Testis (tissue), 2 donors: ENCODE measurements at regions not wholly inside any gene's neighbourhood (a gene's known extent, or its start where the extent isn't known, plus 50 kb on each side); places are given as distances from the start of the nearest gene placed in this dataset.

Source experiments
- DNase-seq: peaks from one replicate; pipeline ENCODE4 v3.0.0-alpha.2; 2019
- H3K27ac ChIP-seq, 2 donors: fragments of 200-600 bp; sonication (generic); one replicate each; pipeline ENCODE4 v1.5.1; 2019
- H3K27me3 ChIP-seq: fragments of 200-600 bp; sonication (generic); one replicate; pipeline ENCODE4 v1.5.1; 2019
- H3K36me3 ChIP-seq: fragments of 200-600 bp; sonication (generic); one replicate; pipeline ENCODE4 v1.5.1; 2017; ENCODE audit warnings: low read depth; ENCODE audit errors: missing control alignments
- H3K4me1 ChIP-seq: fragments of 200-600 bp; sonication (generic); one replicate; pipeline ENCODE4 v1.5.1; 2019
- H3K4me3 ChIP-seq, 2 donors: fragments of 200-600 bp; sonication (generic); one replicate each; pipeline ENCODE4 v1.5.1; 2017 to 2019
- H3K9me3 ChIP-seq: fragments of 200-600 bp; sonication (generic); one replicate; pipeline ENCODE4 v1.5.1; 2017
- POLR2A ChIP-seq: fragments of 450-650 bp; IDR thresholded peaks from one replicate; pipeline ENCODE4 v1.6.1; 2017; ENCODE audit warnings: antibody characterized with exemption, mild to moderate bottlenecking, moderate library complexity
- WGBS, 2 donors: methylation state at CpG; one replicate each; pipeline ENCODE4 v1.1.5; 2018; 5-methylcytosine and 5-hydroxymethylcytosine counted together
- intact Hi-C: fragments of 100-400 bp; cut with DNase I; formaldehyde crosslinking; loops from one replicate; pipeline ENCODE4 v1.15.1; 2023; ENCODE audit warnings: low total_unique reads
- TF ChIP-seq, protein P1 (sequence below), 3 experiments: fragments of 450-650 bp in 2 of 3; fragments of 200-600 bp in 1 of 3; sonication (generic) in 1 of 3; IDR thresholded peaks; one replicate each; pipeline ENCODE4 v1.5.1; 2016 to 2019; ENCODE audit warnings: antibody characterized with exemption in 3 of 3, mild to moderate bottlenecking in 2 of 3, moderate library complexity in 1 of 3

DNA sequence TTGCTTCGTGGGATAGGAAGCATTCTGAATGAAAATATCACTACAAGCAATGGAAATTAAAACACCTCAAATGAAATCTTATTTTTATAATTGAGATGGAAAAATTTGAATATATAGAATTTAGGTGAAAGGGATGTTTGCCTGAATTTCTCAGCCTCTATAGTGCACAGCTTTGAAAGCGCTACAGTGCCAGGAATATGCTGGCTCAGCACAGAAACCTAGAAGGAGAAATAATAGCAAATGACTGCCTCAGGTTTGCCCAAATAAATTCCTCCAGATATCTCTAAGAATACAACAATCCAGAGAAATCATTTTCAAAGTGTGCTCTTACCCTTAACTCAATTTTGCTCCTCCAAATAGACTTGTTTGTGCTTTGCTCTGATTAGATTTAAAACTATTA, 141.1 kb upstream of the ZNF385D start:
- Histone ChIP-seq H3K27me3 (no peaks in the 10 kb centered on the region), H3K9me3 (no peaks in the 10 kb centered on the region), H3K27ac (no peak overlapping the region), H3K4me3 (no peak overlapping the region), H3K36me3 (no peaks in the 10 kb centered on the region), H3K4me1 (no peaks in the 10 kb centered on the region)
- intact Hi-C loops, result no loop called here
- no peak for TF ChIP-seq POLR2A
- TF ChIP-seq, protein P1, sequence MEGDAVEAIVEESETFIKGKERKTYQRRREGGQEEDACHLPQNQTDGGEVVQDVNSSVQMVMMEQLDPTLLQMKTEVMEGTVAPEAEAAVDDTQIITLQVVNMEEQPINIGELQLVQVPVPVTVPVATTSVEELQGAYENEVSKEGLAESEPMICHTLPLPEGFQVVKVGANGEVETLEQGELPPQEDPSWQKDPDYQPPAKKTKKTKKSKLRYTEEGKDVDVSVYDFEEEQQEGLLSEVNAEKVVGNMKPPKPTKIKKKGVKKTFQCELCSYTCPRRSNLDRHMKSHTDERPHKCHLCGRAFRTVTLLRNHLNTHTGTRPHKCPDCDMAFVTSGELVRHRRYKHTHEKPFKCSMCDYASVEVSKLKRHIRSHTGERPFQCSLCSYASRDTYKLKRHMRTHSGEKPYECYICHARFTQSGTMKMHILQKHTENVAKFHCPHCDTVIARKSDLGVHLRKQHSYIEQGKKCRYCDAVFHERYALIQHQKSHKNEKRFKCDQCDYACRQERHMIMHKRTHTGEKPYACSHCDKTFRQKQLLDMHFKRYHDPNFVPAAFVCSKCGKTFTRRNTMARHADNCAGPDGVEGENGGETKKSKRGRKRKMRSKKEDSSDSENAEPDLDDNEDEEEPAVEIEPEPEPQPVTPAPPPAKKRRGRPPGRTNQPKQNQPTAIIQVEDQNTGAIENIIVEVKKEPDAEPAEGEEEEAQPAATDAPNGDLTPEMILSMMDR (IDR thresholded peaks at IDR 0.05), result no peak
- no peak for DNase-seq
- 91 to 94% methylated on average over 2 of the region's 2 CpGs for WGBS, 2 donors

DNA sequence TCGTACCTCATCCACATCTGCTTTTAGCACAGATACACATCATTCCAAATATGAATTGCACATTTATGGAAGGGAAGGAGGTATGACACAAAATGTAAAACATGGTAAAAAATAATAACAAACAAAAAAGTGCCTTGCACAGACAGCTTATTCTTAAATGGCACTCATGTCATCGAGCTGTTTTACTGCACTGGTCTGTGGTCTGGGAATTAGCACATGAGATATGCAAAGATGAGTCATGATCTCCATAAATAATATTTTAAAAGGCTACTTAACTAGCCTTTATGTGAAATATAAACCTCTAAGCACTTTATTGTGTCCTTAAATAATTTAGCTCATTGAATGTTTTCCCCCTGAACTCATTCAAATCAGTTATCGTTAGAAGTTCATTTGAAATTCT, 142.2 kb upstream of the ZNF385D start:
- intact Hi-C loops, result no loop called here
- Histone ChIP-seq H3K36me3 (no peaks in the 10 kb centered on the region), H3K9me3 (no peaks in the 10 kb centered on the region), H3K27ac (no peak overlapping the region), H3K4me3 (no peak overlapping the region), H3K27me3 (no peaks in the 10 kb centered on the region), H3K4me1 (no peaks in the 10 kb centered on the region)
- 80% methylated on average over 3 of the region's 3 CpGs for WGBS, 2 donors
- TF ChIP-seq, protein P1 (IDR thresholded peaks at IDR 0.05), result no peak
- no peak for TF ChIP-seq POLR2A
- no peak for DNase-seq

DNA sequence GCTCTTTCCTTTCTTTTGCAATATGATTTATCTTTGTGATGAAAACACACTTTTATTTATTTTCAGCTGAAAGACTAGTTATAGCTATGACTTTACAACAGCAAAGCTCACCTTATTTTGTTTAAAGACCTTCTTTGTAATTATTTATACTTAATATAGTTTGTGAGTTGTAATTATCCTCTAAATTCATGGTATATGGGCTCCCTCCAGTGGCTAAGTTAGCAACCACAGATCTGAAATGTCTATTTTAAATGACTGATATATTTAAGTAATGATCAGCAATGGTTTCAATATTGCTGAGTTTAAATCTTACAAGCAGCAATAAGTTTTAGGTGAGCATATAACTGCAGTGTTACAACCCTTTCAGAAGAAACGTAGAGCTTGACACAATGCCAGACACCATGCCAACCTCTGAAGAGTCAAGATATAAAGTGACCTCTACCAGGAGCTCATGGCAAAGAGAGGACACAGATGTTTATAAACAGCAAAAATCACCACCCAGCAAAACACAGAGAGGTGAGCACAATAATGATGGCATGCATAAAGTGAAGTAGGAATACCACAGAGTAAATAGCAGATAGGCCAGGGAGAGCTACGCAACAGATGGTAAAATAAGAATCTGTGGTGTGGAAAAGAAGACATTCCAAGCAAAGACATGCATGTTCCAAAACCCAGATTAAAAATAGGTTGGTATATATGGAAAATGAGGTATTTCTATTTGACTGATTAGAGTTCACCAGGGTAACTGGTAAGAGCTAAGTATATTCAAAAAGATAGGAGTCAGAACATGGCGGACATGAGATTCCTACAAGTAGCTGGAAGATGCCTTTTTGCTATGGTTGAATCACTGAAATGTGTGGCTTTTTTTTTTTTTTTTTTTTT, 143.7 kb upstream of the ZNF385D start:
- intact Hi-C loops, result no loop called here
- no peaks in the 10 kb centered on the region for H3K4me1 ChIP-seq
- 71 to 75% methylated on average over 3 of the region's 3 CpGs for WGBS, 2 donors
- H3K4me3 ChIP-seq, result no peak overlapping the region
- no peaks in the 10 kb centered on the region for H3K27me3 ChIP-seq
- peak; percentile 16 for DNase-seq
- no peaks in the 10 kb centered on the region for H3K36me3 ChIP-seq
- H3K9me3 ChIP-seq, result no peaks in the 10 kb centered on the region
- no peak overlapping the region for H3K27ac ChIP-seq
- TF ChIP-seq POLR2A, result no peak
- TF ChIP-seq, protein P1 (IDR thresholded peaks at IDR 0.05), result peak in 2 of 3 experiments; percentile 20 to 56

DNA sequence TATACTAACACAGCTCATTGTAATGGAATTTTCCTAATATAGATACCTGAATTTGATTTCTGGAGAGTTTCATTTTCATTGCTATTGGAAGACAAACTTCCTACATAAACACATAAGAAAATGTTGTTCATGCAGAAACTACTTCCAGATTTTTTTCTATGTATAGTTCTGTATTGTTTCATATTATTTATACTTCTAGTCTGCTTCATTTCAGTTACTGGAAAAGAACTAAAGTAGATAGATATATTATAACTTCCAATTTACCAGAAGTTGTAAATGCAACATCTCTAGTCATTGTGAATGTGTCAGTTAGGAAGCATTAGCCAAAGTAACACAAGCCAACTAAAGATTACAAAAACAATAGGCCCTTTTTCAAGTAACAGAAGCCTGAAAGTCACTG, 147.3 kb upstream of the ZNF385D start:
- Histone ChIP-seq H3K4me3 (no peak overlapping the region), H3K27ac (no peak overlapping the region), H3K27me3 (no peaks in the 10 kb centered on the region), H3K4me1 (no peaks in the 10 kb centered on the region), H3K9me3 (no peaks in the 10 kb centered on the region), H3K36me3 (no peaks in the 10 kb centered on the region)
- TF ChIP-seq POLR2A, result no peak
- TF ChIP-seq, protein P1 (IDR thresholded peaks at IDR 0.05), result no peak
- no peak for DNase-seq
- intact Hi-C loops, result no loop called here

DNA sequence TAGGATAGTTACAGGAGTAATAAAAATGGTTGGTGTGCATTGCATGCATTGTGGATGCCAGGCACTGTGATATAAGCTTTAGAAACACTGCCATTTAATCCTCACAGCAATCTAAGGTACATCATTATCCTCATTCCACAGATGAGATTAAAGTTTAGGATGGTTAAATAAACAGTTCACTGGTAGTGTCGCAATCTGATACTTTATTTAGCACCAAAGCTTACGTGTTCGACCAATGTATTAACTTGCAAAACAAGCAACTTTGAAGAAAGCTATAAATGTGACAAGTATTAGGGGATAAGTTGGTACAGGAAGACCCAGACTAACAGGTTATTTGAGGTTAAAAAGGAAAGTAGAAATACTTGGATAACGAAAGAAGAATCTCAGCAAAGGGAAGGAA, 150.5 kb upstream of the ZNF385D start:
- H3K27ac ChIP-seq, result no peak overlapping the region
- H3K4me3 ChIP-seq, result no peak overlapping the region
- H3K4me1 ChIP-seq, result no peaks in the 10 kb centered on the region
- TF ChIP-seq, protein P1 (IDR thresholded peaks at IDR 0.05), result no peak
- no peak for TF ChIP-seq POLR2A
- intact Hi-C loops, result no loop called here
- no peak for DNase-seq
- no peaks in the 10 kb centered on the region for H3K27me3 ChIP-seq
- 87 to 89% methylated on average over 4 of the region's 4 CpGs for WGBS, 2 donors
- no peaks in the 10 kb centered on the region for H3K36me3 ChIP-seq
- H3K9me3 ChIP-seq, result no peaks in the 10 kb centered on the region
